ENCODE measurements at regions not wholly inside any gene's neighbourhood (a gene's known extent, or its start where the extent isn't known, plus 50 kb on each side); places are given as distances from the start of the nearest gene placed in this dataset.
"Not testable (repeated sequence)": the region's sequence is repeated elsewhere in the genome, so short reads cannot be mapped to it uniquely, and the experiment has no call there.

DNA sequence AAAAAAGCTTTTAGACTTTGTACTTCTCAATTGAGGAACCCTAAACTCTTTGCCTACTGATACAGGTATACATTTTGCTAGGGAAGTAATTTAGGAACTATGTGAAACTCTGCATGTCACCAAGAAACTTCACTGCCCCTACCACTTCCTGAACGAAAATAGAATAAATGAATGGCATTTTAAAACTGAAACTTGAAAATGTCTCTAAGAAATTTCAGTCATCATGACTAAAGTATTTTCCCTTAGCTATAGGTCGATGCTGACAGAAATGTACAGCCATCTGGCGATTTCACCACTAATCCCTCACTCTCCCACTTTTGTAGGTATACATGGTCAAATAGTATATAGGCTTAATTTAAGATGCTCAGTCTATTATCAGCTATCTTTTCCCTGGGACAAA is 194.9 kb upstream of the SYT10 start:
- no peak for DNase-seq (ENCODE audit: low spot score, unreplicated experiment)
- H3K36me3 Mint-ChIP-seq (ENCODE audit: insufficient read depth), result no peaks in the 10 kb centered on the region
- no peak overlapping the region for H3K4me3 Mint-ChIP-seq (ENCODE audit: low read depth)
- no peaks in the 10 kb centered on the region for H3K9me3 Mint-ChIP-seq (ENCODE audit: low read depth)
- TF ChIP-seq, protein P1, sequence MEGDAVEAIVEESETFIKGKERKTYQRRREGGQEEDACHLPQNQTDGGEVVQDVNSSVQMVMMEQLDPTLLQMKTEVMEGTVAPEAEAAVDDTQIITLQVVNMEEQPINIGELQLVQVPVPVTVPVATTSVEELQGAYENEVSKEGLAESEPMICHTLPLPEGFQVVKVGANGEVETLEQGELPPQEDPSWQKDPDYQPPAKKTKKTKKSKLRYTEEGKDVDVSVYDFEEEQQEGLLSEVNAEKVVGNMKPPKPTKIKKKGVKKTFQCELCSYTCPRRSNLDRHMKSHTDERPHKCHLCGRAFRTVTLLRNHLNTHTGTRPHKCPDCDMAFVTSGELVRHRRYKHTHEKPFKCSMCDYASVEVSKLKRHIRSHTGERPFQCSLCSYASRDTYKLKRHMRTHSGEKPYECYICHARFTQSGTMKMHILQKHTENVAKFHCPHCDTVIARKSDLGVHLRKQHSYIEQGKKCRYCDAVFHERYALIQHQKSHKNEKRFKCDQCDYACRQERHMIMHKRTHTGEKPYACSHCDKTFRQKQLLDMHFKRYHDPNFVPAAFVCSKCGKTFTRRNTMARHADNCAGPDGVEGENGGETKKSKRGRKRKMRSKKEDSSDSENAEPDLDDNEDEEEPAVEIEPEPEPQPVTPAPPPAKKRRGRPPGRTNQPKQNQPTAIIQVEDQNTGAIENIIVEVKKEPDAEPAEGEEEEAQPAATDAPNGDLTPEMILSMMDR (IDR thresholded peaks at IDR 0.05; ENCODE audit: unreplicated experiment), result no peak
- no peaks in the 10 kb centered on the region for H3K4me1 Mint-ChIP-seq (ENCODE audit: low read depth)
- H3K27ac Mint-ChIP-seq, result no peak overlapping the region
- H3K27me3 Mint-ChIP-seq, result no peaks in the 10 kb centered on the region

DNA sequence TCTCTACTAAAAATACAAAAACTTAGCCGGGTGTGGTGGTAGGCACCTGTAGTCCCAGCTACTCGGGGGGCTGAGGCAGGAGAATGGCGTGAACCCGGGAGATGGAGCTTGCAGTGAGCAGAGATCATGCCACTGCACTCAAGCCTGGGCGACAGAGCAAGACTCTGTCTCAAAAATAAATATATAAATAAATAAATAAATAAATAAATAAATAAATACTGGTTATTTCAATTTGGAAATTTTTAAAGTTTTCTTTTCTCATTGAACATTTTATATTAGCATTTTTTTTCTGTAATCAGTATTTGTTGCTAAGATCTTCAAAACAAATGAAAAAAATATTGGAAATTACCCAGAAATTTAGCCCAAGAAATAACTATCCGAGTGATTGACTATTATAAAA is 197.3 kb upstream of the SYT10 start:
- not testable (repeated sequence) for H3K4me1 Mint-ChIP-seq (ENCODE audit: low read depth); DNase-seq (ENCODE audit: low spot score, unreplicated experiment); H3K4me3 Mint-ChIP-seq (ENCODE audit: low read depth); H3K27ac Mint-ChIP-seq; H3K9me3 Mint-ChIP-seq (ENCODE audit: low read depth); H3K27me3 Mint-ChIP-seq; H3K36me3 Mint-ChIP-seq (ENCODE audit: insufficient read depth)

DNA sequence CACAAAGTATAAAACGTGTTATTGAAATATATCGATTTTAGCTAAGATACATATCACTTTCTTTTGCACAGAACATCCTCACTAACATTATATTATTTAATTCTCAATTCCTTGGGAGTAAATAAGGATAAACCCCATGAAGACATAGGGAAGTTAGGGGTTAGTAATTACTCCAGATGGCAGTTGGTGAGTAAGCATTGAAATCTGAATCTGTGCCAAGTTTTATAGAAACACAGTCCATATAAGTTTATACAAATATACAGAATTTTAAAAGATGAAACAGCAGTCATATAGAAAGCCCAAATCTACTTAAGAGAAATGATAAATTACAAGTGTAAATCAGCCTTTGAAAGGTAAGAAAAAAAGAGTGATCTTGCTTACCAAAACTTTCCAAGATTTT is 200.4 kb upstream of the SYT10 start:
- Mint-ChIP-seq H3K36me3 (ENCODE audit: insufficient read depth) (no peaks in the 10 kb centered on the region), H3K4me3 (ENCODE audit: low read depth) (no peak overlapping the region), H3K27me3 (no peaks in the 10 kb centered on the region), H3K9me3 (ENCODE audit: low read depth) (no peaks in the 10 kb centered on the region), H3K27ac (no peak overlapping the region), H3K4me1 (ENCODE audit: low read depth) (peaks cover 3% of the 10 kb centered on the region)
- DNase-seq (ENCODE audit: low spot score, unreplicated experiment), result no peak
- TF ChIP-seq, protein P1 (IDR thresholded peaks at IDR 0.05; ENCODE audit: unreplicated experiment), result no peak

DNA sequence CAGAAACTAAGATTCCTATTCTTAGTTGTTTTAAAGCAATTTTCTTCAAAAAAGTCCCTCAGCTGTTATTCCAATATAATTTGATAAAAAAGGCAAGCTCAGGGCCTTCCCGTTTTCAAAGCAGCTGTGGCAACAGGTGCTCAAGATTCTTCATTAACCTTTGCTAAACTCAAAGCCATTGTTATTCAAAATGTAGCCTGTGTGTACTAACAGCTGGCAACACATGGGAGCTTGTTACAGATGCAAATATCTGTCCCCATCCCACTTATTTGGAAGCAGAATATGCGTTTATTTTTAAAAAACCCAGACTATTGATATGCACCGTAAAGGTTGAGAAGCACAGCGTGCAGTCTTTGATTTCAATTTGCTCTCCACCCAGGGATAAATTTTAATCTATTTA is 210.4 kb upstream of the SYT10 start:
- Mint-ChIP-seq H3K4me1 (ENCODE audit: low read depth) (no peaks in the 10 kb centered on the region), H3K36me3 (ENCODE audit: insufficient read depth) (no peaks in the 10 kb centered on the region), H3K9me3 (ENCODE audit: low read depth) (peaks cover 7% of the 10 kb centered on the region), H3K27ac (no peak overlapping the region), H3K27me3 (no peaks in the 10 kb centered on the region), H3K4me3 (ENCODE audit: low read depth) (no peak overlapping the region)
- TF ChIP-seq, protein P1 (IDR thresholded peaks at IDR 0.05; ENCODE audit: unreplicated experiment), result no peak
- DNase-seq (ENCODE audit: low spot score, unreplicated experiment), result no peak

DNA sequence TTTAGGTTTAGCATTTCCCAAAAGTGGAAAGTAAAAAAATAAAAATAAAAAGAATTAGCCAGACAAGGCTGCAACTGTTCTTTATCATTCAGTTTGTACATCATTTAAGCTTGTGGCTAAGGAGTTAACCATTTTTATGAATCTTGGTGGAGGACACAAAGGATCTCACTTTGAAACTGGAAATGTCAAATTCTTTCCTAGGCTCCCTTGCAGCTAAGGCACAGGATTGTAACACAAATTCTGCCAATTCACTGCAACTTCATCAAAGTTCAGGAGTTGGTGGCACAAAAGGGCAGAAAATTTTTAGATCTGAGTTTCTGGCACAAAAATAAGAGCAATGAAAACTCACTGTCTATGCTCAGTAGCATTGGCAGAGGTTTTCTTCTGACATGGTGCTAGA is 211.2 kb upstream of the SYT10 start:
- H3K4me3 Mint-ChIP-seq (ENCODE audit: low read depth), result no peak overlapping the region
- DNase-seq (ENCODE audit: low spot score, unreplicated experiment), result no peak
- no peak overlapping the region for H3K27ac Mint-ChIP-seq
- H3K27me3 Mint-ChIP-seq, result no peaks in the 10 kb centered on the region
- TF ChIP-seq, protein P1 (IDR thresholded peaks at IDR 0.05; ENCODE audit: unreplicated experiment), result no peak
- H3K9me3 Mint-ChIP-seq (ENCODE audit: low read depth), result peaks cover 7% of the 10 kb centered on the region
- no peaks in the 10 kb centered on the region for H3K4me1 Mint-ChIP-seq (ENCODE audit: low read depth)
- no peaks in the 10 kb centered on the region for H3K36me3 Mint-ChIP-seq (ENCODE audit: insufficient read depth)

DNA sequence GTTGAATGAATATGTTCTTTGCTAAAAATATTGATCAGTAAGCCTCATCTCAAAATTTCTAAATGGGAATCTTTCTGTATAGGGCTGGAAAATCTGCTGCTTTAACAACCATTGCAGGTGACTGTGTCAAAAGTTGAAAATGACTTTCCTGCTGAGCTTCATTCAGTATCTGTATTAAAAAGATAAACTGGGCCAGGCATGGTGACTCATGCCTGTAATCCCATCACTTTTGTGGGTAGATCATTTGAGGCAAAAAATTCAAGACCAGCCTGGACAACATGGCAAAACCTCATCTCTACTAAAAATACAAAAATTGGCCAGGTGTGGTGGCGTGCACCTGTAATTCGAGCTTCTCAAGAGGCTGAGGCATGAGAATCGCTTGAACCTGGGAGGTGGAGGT is 213.7 kb upstream of the SYT10 start:
- Mint-ChIP-seq H3K4me1 (ENCODE audit: low read depth) (no peaks in the 10 kb centered on the region), H3K4me3 (ENCODE audit: low read depth) (no peak overlapping the region), H3K27ac (no peak overlapping the region), H3K27me3 (no peaks in the 10 kb centered on the region), H3K36me3 (ENCODE audit: insufficient read depth) (no peaks in the 10 kb centered on the region), H3K9me3 (ENCODE audit: low read depth) (peaks cover 7% of the 10 kb centered on the region)
- no peak for DNase-seq (ENCODE audit: low spot score, unreplicated experiment)
- TF ChIP-seq, protein P1 (IDR thresholded peaks at IDR 0.05; ENCODE audit: unreplicated experiment), result no peak
